ENCODE measurements at regions not wholly inside any gene's neighbourhood (a gene's known extent, or its start where the extent isn't known, plus 50 kb on each side); places are given as distances from the start of the nearest gene placed in this dataset.

DNA sequence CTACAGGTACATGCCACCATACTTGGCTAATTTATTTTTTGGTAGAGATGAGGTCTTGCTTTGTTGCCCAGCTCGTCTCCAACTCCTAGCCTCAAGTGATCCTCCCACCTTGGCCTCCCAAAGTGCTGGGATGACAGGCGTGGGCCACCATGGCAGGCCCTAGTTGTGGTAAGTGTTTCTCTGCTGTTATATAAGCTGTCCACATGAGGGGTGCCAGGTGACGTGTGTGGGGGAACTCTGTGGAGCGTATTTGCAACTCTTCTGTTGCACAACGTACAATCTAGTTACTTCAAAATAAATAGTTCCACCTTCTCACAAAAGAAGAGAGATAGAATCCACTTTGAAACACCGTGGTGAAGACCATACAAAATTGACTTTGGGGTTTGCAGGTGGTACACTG, 125.1 kb downstream of the NCOR2 start:
- Mint-ChIP-seq H3K36me3 (no peaks in the 10 kb centered on the region), H3K27ac (no peak overlapping the region)
- CTCF ChIA-PET, result no interaction called here

DNA sequence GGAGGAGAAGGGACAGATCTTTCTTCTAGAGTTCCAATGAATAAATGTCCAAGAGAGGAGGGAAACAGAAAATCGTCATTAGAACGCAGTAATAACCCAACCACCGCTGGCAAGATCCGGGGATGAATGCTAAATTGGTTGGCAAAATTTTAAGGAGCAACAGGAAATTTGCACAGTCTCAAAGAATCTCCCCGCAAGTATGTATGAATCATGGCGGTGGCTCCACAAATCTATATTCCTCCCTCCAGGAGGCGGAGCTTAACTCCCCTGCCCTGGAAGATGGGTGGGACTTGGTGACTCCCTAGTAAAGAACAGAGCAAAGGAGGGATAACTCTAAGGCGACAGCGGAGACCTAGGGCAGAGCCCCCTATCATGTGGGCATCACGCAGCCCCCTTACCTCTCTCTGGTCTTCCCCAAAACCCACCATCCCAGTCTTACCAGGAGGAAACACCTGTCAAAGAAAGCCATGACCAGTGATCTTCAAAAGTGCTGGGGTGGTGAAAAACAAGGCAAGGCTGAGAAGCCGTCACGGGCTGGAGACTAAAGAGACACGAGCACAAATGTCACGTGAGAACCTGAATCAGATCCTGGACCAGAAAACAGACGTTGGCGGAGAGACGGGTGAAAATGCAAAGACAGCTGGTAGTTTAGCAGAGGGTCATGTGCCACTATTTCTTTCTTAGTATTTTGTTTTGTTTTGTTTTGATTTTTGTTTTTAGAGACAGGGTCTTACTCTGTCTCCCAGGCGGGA, 125.8 kb downstream of the NCOR2 start:
- Mint-ChIP-seq H3K36me3 (no peaks in the 10 kb centered on the region), H3K9me3 (ENCODE audit: low read depth) (no peaks in the 10 kb centered on the region), H3K4me3 (no peak overlapping the region), H3K4me1 (no peaks in the 10 kb centered on the region), H3K27me3 (no peaks in the 10 kb centered on the region), H3K27ac (no peak overlapping the region)
- CTCF ChIA-PET, result no interaction called here
- no peak for DNase-seq
- no peak for ATAC-seq

More for the DNA sequence above, 125.1 kb downstream of the NCOR2 start:
- ATAC-seq, result no peak
- no peak for DNase-seq
- Mint-ChIP-seq H3K4me1 (no peaks in the 10 kb centered on the region), H3K27me3 (no peaks in the 10 kb centered on the region), H3K4me3 (no peak overlapping the region), H3K9me3 (ENCODE audit: low read depth) (no peaks in the 10 kb centered on the region)

DNA sequence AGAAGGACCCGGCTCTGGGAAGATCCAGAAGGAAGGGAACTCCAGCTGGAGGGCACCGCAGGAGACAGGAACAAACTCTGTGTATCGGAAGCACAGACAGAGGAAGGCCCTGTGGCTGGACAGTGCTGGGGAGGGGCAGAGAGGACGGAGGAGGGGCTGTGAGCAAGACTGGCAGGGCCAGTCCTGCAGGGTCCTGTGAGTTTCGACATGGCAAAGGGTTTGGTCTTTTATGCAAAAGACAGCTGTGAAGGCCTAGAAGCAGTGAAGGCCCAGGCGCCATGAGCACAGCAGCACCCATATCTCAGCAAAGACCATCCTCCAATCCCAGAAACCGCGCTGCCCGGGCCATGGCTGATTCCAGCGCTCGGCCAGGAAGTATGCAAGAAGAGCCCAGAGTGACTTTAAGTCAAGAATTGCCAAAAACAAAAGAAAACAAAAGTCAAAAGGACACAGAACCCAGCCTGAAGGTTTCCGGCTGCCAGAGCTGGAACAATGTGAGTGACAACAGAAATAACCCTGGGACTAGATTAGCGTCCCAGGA, 126.5 kb downstream of the NCOR2 start:
- no peaks in the 10 kb centered on the region for H3K27me3 Mint-ChIP-seq
- CTCF ChIA-PET, result no interaction called here

DNA sequence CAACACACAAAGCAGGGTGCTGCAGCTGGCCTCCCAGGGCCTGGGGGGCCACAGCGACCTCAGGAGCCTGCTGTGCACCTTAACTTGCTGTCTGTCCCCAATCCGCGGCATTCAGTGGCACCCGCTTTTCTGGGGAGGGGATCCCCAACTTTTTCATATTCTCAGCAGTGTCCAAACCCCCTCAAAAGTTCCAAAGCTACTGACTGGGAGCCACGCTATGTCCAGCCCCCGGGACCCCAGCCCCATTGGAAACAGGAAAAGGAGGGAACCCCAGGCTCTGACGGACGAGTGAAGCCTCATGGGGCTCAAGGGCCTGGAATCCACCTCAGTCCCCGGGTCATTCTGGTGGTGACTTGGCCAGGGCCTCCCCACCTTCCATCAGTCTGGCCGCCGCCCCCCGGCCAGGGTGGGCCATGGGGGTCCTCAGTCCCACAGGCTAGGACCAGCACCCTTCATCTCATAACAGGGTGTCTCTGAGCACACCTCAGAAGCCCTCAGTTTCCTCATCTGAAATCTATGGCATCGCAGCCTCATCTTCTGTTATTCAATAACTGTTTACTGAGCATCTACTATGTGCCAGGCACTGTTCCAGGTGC, 127.3 kb downstream of the NCOR2 start:
- CTCF ChIA-PET, result no interaction called here
- no peaks in the 10 kb centered on the region for H3K9me3 Mint-ChIP-seq (ENCODE audit: low read depth)
- H3K36me3 Mint-ChIP-seq, result no peaks in the 10 kb centered on the region
- DNase-seq (no peak), ATAC-seq (no peak)
- no peaks in the 10 kb centered on the region for H3K4me1 Mint-ChIP-seq
- no peak overlapping the region for H3K4me3 Mint-ChIP-seq
- no peak overlapping the region for H3K27ac Mint-ChIP-seq
- no peaks in the 10 kb centered on the region for H3K27me3 Mint-ChIP-seq

More for the DNA sequence above, 126.5 kb downstream of the NCOR2 start:
- ATAC-seq, result no peak
- Mint-ChIP-seq H3K4me1 (no peaks in the 10 kb centered on the region), H3K9me3 (ENCODE audit: low read depth) (no peaks in the 10 kb centered on the region), H3K36me3 (no peaks in the 10 kb centered on the region), H3K4me3 (no peak overlapping the region), H3K27ac (no peak overlapping the region)
- no peak for DNase-seq

DNA sequence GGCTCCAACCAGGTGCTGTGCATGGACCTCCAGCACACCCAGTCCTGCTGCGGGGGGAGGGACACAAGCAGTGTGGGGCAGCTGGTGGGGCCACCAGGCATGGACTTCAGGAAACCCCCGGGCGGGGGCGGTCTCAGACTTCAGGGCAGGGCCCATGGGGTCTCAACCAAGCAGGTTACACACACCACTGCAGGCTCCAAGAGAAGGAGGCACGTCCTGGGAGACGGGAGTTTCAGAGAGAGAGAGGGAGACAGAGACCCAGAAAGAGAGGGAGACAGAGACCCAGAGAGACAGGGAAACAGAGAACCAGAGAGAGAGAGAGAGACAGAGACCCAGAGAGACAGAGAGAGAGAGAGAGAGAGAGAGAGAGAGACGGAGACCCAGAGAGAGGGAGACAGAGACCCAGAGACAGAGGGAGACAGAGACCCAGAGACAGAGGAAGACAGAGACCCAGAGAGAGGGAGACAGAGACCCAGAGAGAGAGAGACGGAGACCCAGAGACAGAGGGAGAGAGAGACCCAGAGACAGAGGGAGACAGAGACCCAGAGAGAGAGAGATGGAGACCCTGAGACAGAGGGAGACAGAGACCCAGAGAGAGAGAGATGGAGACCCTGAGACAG, 128.9 kb downstream of the NCOR2 start:
- Mint-ChIP-seq H3K4me3 (no peak overlapping the region), H3K27ac (no peak overlapping the region), H3K27me3 (no peaks in the 10 kb centered on the region), H3K36me3 (no peaks in the 10 kb centered on the region), H3K4me1 (no peaks in the 10 kb centered on the region), H3K9me3 (ENCODE audit: low read depth) (no peaks in the 10 kb centered on the region)
- peak; percentile 54 for ATAC-seq
- CTCF ChIA-PET, result no interaction called here
- DNase-seq, result no peak

DNA sequence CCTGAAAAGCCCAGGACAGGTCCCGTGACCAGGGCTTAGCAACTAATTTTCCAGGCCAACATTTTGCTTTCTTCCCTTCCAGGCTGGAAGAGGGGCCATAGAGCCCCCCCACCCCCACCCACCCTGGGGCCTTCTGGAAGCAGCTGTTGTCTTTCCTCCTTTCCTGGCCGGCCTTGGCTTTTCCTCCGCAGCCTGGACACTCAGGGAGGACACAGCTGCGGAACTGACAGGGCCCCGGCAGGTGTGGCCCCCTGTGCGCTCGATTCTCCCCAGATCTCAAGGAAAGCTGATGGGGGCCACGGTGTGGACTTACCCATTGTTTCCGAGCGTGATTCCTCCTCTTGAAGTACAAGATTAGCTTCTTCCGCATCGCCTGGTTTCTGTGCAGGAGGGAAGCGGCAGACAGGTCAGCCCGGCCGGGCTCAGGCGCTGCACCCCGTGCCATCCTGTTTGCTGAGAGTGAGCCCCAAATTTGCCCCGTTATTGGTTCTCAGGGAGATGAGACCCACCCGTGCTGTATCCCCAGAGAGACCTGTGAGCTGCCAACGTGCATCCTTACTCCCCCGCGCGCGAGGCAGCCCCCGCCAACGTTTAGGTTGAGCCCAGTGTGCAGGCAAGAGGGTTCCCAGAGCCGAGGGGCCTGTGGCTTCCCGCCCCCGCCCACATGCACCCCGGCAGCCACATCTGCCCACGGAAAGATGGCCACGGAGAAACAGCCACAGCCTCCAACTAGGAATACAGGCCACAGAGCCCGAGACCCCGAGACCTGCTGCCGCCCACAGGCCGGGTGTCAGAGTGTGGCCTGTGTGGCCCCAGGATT, 129.6 kb downstream of the NCOR2 start:
- peak; percentile 34 for ATAC-seq
- H3K4me3 Mint-ChIP-seq, result no peak overlapping the region
- CTCF ChIA-PET, result no interaction called here
- no peaks in the 10 kb centered on the region for H3K9me3 Mint-ChIP-seq (ENCODE audit: low read depth)
- H3K36me3 Mint-ChIP-seq, result no peaks in the 10 kb centered on the region
- DNase-seq, result no peak
- H3K27me3 Mint-ChIP-seq, result no peaks in the 10 kb centered on the region
- H3K27ac Mint-ChIP-seq, result no peak overlapping the region
- H3K4me1 Mint-ChIP-seq, result no peaks in the 10 kb centered on the region

- H3K4me1 Mint-ChIP-seq, result no peaks in the 10 kb centered on the region
- H3K27me3 Mint-ChIP-seq, result no peaks in the 10 kb centered on the region
- H3K4me3 Mint-ChIP-seq, result no peak overlapping the region
- H3K27ac Mint-ChIP-seq, result no peak overlapping the region
- CTCF ChIA-PET, result no interaction called here
- peaks cover under 1% of the 10 kb centered on the region for H3K36me3 Mint-ChIP-seq
- ATAC-seq, result no peak
- peaks cover under 1% of the 10 kb centered on the region for H3K9me3 Mint-ChIP-seq (ENCODE audit: low read depth)
- no peak for DNase-seq
Observed at GRCh38 chr12:124437121-124437520, 130.3 kb downstream of the NCOR2 start.

DNA sequence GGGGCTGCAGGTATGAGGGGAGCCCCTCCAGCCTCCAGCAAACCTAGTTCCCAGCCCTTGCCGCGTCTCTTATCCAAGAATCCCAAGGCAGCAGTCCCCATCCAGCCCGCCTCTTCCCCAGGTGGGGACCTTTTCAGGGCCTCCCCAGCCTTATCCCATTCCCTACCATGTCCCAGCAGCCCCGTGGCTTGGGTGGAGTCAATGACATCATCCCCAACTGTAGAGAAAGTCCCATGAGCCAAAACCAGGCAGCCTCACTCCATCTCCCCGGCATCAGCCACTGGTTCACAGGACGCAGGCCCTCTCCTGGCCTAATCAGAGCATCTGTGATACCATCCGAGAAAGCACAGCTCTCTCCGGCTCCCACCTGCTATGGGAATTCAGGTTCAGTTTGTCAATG, 131.0 kb downstream of the NCOR2 start:
- Mint-ChIP-seq H3K4me1 (no peaks in the 10 kb centered on the region), H3K27ac (no peak overlapping the region), H3K36me3 (peaks cover 8% of the 10 kb centered on the region), H3K9me3 (ENCODE audit: low read depth) (peaks cover 8% of the 10 kb centered on the region), H3K4me3 (no peak overlapping the region), H3K27me3 (no peaks in the 10 kb centered on the region)
- CTCF ChIA-PET, result interaction anchor here (1.3 kb wide), 1 partner anchor 11 kb away, joined by 3 read pairs; no protein-coding TSS in a partner anchor
- DNase-seq (no peak), ATAC-seq (no peak)

- no peaks in the 10 kb centered on the region for H3K27me3 Mint-ChIP-seq
- no peak overlapping the region for H3K27ac Mint-ChIP-seq
- H3K36me3 Mint-ChIP-seq, result peaks cover 13% of the 10 kb centered on the region
- H3K9me3 Mint-ChIP-seq (ENCODE audit: low read depth), result peaks cover 13% of the 10 kb centered on the region
- no peak for DNase-seq
- peaks cover under 1% of the 10 kb centered on the region for H3K4me1 Mint-ChIP-seq
- CTCF ChIA-PET, result interaction anchor here (1.3 kb wide), 1 partner anchor 10 kb away, joined by 3 read pairs; no protein-coding TSS in a partner anchor
- no peak for ATAC-seq
- no peak overlapping the region for H3K4me3 Mint-ChIP-seq
Observed at GRCh38 chr12:124435806-124436345, 131.5 kb downstream of the NCOR2 start.

GRCh38 chr12:124434951-124435805, 132.2 kb downstream of the NCOR2 start:
- CTCF ChIA-PET, result interaction anchor here (1.3 kb wide), 1 partner anchor 10 kb away, joined by 3 read pairs; no protein-coding TSS in a partner anchor
- Mint-ChIP-seq H3K27me3 (no peaks in the 10 kb centered on the region), H3K4me1 (peaks cover 3% of the 10 kb centered on the region), H3K27ac (no peak overlapping the region), H3K9me3 (ENCODE audit: low read depth) (peaks cover 14% of the 10 kb centered on the region), H3K4me3 (no peak overlapping the region), H3K36me3 (peaks cover 17% of the 10 kb centered on the region)
- DNase-seq, result no peak
- ATAC-seq, result no peak

DNA sequence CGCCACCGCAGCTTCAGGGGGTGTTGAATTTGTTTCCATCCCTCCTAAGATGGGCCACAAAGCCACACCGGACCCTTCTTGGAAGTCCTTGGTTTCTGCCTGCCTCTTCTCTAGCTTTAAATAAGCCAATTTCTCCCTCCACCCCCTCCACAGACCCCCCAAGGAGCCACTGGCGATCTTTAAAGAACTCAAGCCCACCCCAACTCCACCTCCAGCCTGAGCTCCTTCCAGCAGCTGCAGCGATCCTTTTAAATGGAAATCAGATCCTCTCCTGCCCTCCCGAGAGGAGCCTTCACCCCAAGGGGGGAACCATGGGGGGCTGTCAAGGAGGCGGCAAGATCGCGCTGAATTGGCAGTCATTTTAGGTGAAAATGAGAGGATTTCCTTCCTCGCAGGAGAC, 133.1 kb downstream of the NCOR2 start:
- no peaks in the 10 kb centered on the region for H3K27me3 Mint-ChIP-seq
- peaks cover 14% of the 10 kb centered on the region for H3K9me3 Mint-ChIP-seq (ENCODE audit: low read depth)
- ATAC-seq, result no peak
- H3K27ac Mint-ChIP-seq, result no peak overlapping the region
- peaks cover 3% of the 10 kb centered on the region for H3K4me1 Mint-ChIP-seq
- no peak overlapping the region for H3K4me3 Mint-ChIP-seq
- no peak for DNase-seq
- H3K36me3 Mint-ChIP-seq, result peaks cover 17% of the 10 kb centered on the region
- CTCF ChIA-PET, result no interaction called here

- H3K4me1 Mint-ChIP-seq, result peaks cover 4% of the 10 kb centered on the region
- no peak overlapping the region for H3K4me3 Mint-ChIP-seq
- no peak overlapping the region for H3K27ac Mint-ChIP-seq
- peaks cover 14% of the 10 kb centered on the region for H3K9me3 Mint-ChIP-seq (ENCODE audit: low read depth)
- no peak for ATAC-seq
- peaks cover 17% of the 10 kb centered on the region for H3K36me3 Mint-ChIP-seq
- H3K27me3 Mint-ChIP-seq, result no peaks in the 10 kb centered on the region
- CTCF ChIA-PET, result no interaction called here
- no peak for DNase-seq
Observed at GRCh38 chr12:124433879-124434278, 133.5 kb downstream of the NCOR2 start.
